H9 (cell line): ENCODE measurements at regions not wholly inside any gene's neighbourhood (a gene's known extent, or its start where the extent isn't known, plus 50 kb on each side); places are given as distances from the start of the nearest gene placed in this dataset.
"Not testable (repeated sequence)": the region's sequence is repeated elsewhere in the genome, so short reads cannot be mapped to it uniquely, and the experiment has no call there.

Experiments
- DNase-seq: peaks from one replicate; pipeline ENCODE4 v3.0.0-alpha.2; 2017
- H2AFZ ChIP-seq: one replicate; pipeline ENCODE4 v1.6.1; 2013; ENCODE audit warnings: mild to moderate bottlenecking, low read length, control low read depth, moderate library complexity
- H2AK5ac ChIP-seq: 2 replicates; pipeline ENCODE4 v1.6.1; 2013; ENCODE audit warnings: low read length, control low read depth, mixed read lengths; ENCODE audit not compliant: insufficient read length
- H2BK120ac ChIP-seq: one replicate; pipeline ENCODE4 v1.6.1; 2013; ENCODE audit warnings: low read depth, mild to moderate bottlenecking, low read length, control low read depth, inconsistent platforms; ENCODE audit not compliant: poor library complexity, severe bottlenecking
- H2BK12ac ChIP-seq: 2 replicates; pipeline ENCODE4 v1.6.1; 2013; ENCODE audit warnings: low read length, control low read depth, mixed read lengths, low read depth; ENCODE audit not compliant: insufficient read length
- H2BK15ac ChIP-seq: 2 replicates; pipeline ENCODE4 v1.6.1; 2013; ENCODE audit warnings: low read depth, low read length, control low read depth
- H2BK20ac ChIP-seq: one replicate; pipeline ENCODE4 v1.6.1; 2013; ENCODE audit warnings: low read depth, mild to moderate bottlenecking, low read length, control low read depth, inconsistent platforms; ENCODE audit not compliant: poor library complexity, severe bottlenecking
- H2BK5ac ChIP-seq: 2 replicates; pipeline ENCODE4 v1.6.1; 2013; ENCODE audit warnings: low read length, control low read depth, mixed read lengths; ENCODE audit not compliant: insufficient read length
- H3K14ac ChIP-seq: 2 replicates; pipeline ENCODE4 v1.6.1; 2013; ENCODE audit warnings: low read length, control low read depth; ENCODE audit not compliant: insufficient read depth
- H3K18ac ChIP-seq: 2 replicates; pipeline ENCODE4 v1.6.1; 2013; ENCODE audit warnings: low read depth, mild to moderate bottlenecking, mixed read lengths, low read length, control low read depth; ENCODE audit not compliant: insufficient read length
- H3K23ac ChIP-seq: 2 replicates; pipeline ENCODE4 v1.6.1; 2013; ENCODE audit warnings: low read length, control low read depth, mixed read lengths, low read depth; ENCODE audit not compliant: insufficient read length
- H3K23me2 ChIP-seq: 2 replicates; pipeline ENCODE4 v1.6.1; 2013; ENCODE audit warnings: low read depth, mild to moderate bottlenecking, mixed read lengths, low read length, control low read depth; ENCODE audit not compliant: insufficient read length, poor library complexity, severe bottlenecking
- H3K27ac ChIP-seq: 2 replicates; pipeline ENCODE4 v1.5.1; 2013; ENCODE audit warnings: low read length, control low read depth, mixed read lengths, low read depth; ENCODE audit not compliant: insufficient read length
- H3K27me3 ChIP-seq: 2 replicates; pipeline ENCODE4 v1.6.1; 2013; ENCODE audit warnings: low read length, control low read depth, inconsistent platforms; ENCODE audit not compliant: insufficient read depth
- H3K4ac ChIP-seq: 2 replicates; pipeline ENCODE4 v1.6.1; 2013; ENCODE audit warnings: low read depth, mild to moderate bottlenecking, control low read depth, inconsistent platforms, low read length, moderate library complexity
- H3K4me1 ChIP-seq: 2 replicates; pipeline ENCODE4 v1.6.1; 2013; ENCODE audit warnings: low read length, control low read depth, inconsistent platforms; ENCODE audit not compliant: insufficient read depth
- H3K4me2 ChIP-seq: 2 replicates; pipeline ENCODE4 v1.6.1; 2013; ENCODE audit warnings: low read length, control low read depth, mixed read lengths; ENCODE audit not compliant: insufficient read length, insufficient read depth
- H3K56ac ChIP-seq: 2 replicates; pipeline ENCODE4 v1.6.1; 2013; ENCODE audit warnings: low read depth, mild to moderate bottlenecking, mixed read lengths, low read length, control low read depth; ENCODE audit not compliant: insufficient read length
- H3K79me1 ChIP-seq: 2 replicates; pipeline ENCODE4 v1.6.1; 2013; ENCODE audit warnings: low read depth, mild to moderate bottlenecking, moderate library complexity, low read length, control low read depth, inconsistent platforms; ENCODE audit not compliant: insufficient read depth, poor library complexity, severe bottlenecking
- H3K79me2 ChIP-seq: 2 replicates; pipeline ENCODE4 v1.6.1; 2013; ENCODE audit warnings: low read length, control low read depth, inconsistent platforms; ENCODE audit not compliant: insufficient read depth
- H3K9ac ChIP-seq: 2 replicates; pipeline ENCODE4 v1.6.1; 2013; ENCODE audit warnings: low read length, control low read depth, mixed read lengths; ENCODE audit not compliant: insufficient read length; ENCODE audit errors: extremely low read depth
- H3K9me3 ChIP-seq: one replicate; pipeline ENCODE4 v1.6.1; 2013; ENCODE audit warnings: low read depth, low read length, inconsistent platforms; ENCODE audit not compliant: control insufficient read depth
- H3T11ph ChIP-seq: one replicate; pipeline ENCODE4 v1.6.1; 2013; ENCODE audit warnings: mild to moderate bottlenecking, low read length, control low read depth, inconsistent platforms
- H4K20me1 ChIP-seq: one replicate; pipeline ENCODE4 v1.6.1; 2013; ENCODE audit not compliant: control insufficient read depth, insufficient read length, insufficient read depth
- H4K5ac ChIP-seq: 2 replicates; pipeline ENCODE4 v1.6.1; 2013; ENCODE audit warnings: low read depth, mild to moderate bottlenecking, mixed read lengths, low read length, control low read depth; ENCODE audit not compliant: insufficient read length
- H4K8ac ChIP-seq: replicated peaks from 2 replicates; pipeline ENCODE4 v1.6.1; 2013; ENCODE audit warnings: low read length, control low read depth, mixed read lengths, low read depth; ENCODE audit not compliant: insufficient read length
- H4K91ac ChIP-seq: 2 replicates; pipeline ENCODE4 v1.6.1; 2013; ENCODE audit warnings: low read depth, mild to moderate bottlenecking, moderate library complexity, mixed read lengths, low read length, control low read depth; ENCODE audit not compliant: insufficient read length
- H3K27ac Mint-ChIP-seq, 3 experiments: 2 replicates in 2 of 3; 3 replicates in 1 of 3; pipeline ENCODE4 v1.8.0; 2020 to 2021; ENCODE audit warnings: mixed read lengths in 3 of 3, mild to moderate bottlenecking in 1 of 3, moderate library complexity in 1 of 3
- H3K27me3 Mint-ChIP-seq: 2 replicates; pipeline ENCODE4 v1.8.0; 2021; ENCODE audit warnings: low read depth, mild to moderate bottlenecking, moderate library complexity, mixed read lengths
- H3K36me3 Mint-ChIP-seq, 3 experiments: 2 replicates in 2 of 3; 3 replicates in 1 of 3; pipeline ENCODE4 v1.8.0; 2020 to 2021; ENCODE audit warnings: low read depth in 3 of 3, mixed read lengths in 3 of 3; ENCODE audit not compliant: insufficient read depth in 1 of 3
- H3K4me1 Mint-ChIP-seq, 2 experiments: 2 replicates each; pipeline ENCODE4 v1.8.0; 2020; ENCODE audit warnings: mixed read lengths in 2 of 2
- H3K4me3 Mint-ChIP-seq, 2 experiments: 2 replicates in 1 of 2; 3 replicates in 1 of 2; pipeline ENCODE4 v1.8.0; 2020 to 2021; ENCODE audit warnings: mild to moderate bottlenecking in 2 of 2, mixed read lengths in 2 of 2, moderate library complexity in 1 of 2
- H3K9me3 Mint-ChIP-seq, 2 experiments: 2 replicates in 1 of 2; 3 replicates in 1 of 2; pipeline ENCODE4 v1.8.0; 2020; ENCODE audit warnings: mild to moderate bottlenecking in 2 of 2, mixed read lengths in 2 of 2, moderate library complexity in 1 of 2
- WGBS: extraction: QIAGEN DNeasy Blood & Tissue Kit; methylation state at CpG from one replicate; pipeline ENCODE4 v1.1.7; 2013; ENCODE audit warnings: missing lambda C conversion rate, low lambda C conversion rate, mixed read lengths; ENCODE audit not compliant: insufficient read length; ENCODE audit errors: extremely low coverage; 5-methylcytosine and 5-hydroxymethylcytosine counted together

DNA sequence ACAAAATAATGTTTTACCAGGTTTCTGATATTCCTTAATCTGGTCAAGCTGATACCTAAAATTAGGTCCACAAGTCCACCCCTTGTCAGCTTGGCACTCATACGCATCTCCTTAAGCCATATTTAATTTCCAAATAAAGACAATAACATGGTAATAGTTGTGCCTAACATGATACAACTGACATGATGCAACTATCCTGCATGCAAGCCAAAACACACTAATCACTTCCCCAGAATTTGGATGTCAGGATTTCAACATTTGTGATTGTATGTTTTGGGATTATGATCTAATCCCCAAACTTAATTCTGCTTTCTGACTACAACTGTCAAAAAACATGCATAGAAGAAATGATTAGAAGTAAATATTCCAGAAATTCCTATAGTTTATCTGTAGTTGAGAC lies 174.4 kb upstream of the ZNF92 start:
- H3K79me1 ChIP-seq, H3K9me3 Mint-ChIP-seq, H3K9ac ChIP-seq, H3K4me2 ChIP-seq, H2BK12ac ChIP-seq, H2BK5ac ChIP-seq, H3K23ac ChIP-seq, H3K4me1 ChIP-seq, H3K9me3 ChIP-seq, H3K36me3 Mint-ChIP-seq, H3K4me1 Mint-ChIP-seq, H4K91ac ChIP-seq, H3K27ac Mint-ChIP-seq, H3K56ac ChIP-seq, H2BK120ac ChIP-seq, H2BK20ac ChIP-seq, H2BK15ac ChIP-seq, H3K27me3 Mint-ChIP-seq, DNase-seq, H3K27ac ChIP-seq, H3T11ph ChIP-seq, H3K4ac ChIP-seq, H3K18ac ChIP-seq, H4K20me1 ChIP-seq, H3K23me2 ChIP-seq, H2AK5ac ChIP-seq, H3K27me3 ChIP-seq, H4K8ac ChIP-seq, H3K4me3 Mint-ChIP-seq, H4K5ac ChIP-seq, H2AFZ ChIP-seq, H3K14ac ChIP-seq, H3K79me2 ChIP-seq: not testable (repeated sequence)
- WGBS = no CpG with 5 or more reads among the region's 1 CpG

DNA sequence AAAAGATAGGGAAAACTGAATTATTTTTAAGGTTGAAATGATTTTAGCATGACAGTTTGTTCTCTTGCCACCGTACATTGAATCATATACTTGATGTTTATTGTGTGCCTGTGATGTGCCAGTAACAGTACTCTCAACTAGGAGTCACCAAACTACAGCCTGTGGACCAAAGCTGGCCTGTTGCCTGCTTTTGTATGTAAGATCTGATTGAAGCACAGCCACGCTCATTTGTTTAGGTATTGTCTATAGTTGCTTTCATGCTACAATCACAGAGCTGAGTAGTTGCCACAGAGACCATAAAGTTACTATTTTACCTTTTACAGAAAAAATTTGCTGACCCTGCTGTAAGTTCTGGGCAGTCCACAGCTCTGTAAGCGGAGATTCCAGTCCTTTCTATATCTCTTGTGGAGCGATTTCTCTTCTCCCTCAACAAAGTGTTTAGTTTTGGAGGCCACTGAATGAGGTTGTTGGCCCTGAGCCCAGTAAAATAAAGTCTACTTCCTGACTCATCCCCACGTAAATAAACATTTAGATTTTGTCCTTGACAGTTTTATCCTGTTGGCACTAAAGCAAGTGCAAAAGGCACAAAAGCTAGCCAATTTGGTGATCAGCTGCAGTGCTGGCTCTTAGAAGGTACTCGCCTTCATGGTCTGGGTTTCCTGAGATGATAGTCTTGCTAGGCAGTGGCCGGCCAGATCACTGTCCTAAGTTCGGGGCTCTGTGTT lies 180.2 kb upstream of the ZNF92 start:
- H4K5ac ChIP-seq, H4K8ac ChIP-seq, H3K14ac ChIP-seq, H3T11ph ChIP-seq, H3K23ac ChIP-seq, H2BK12ac ChIP-seq, H3K79me2 ChIP-seq, H4K20me1 ChIP-seq, H3K4ac ChIP-seq, H3K27ac Mint-ChIP-seq, H2AK5ac ChIP-seq, H3K27me3 ChIP-seq, H3K36me3 Mint-ChIP-seq, H3K4me2 ChIP-seq, H2BK20ac ChIP-seq, H3K4me3 Mint-ChIP-seq, H3K23me2 ChIP-seq, H2BK5ac ChIP-seq, H3K9ac ChIP-seq, H3K27ac ChIP-seq, H3K56ac ChIP-seq, H4K91ac ChIP-seq, H3K4me1 ChIP-seq, DNase-seq, H3K9me3 Mint-ChIP-seq, H3K9me3 ChIP-seq, H3K27me3 Mint-ChIP-seq, H3K79me1 ChIP-seq, H2AFZ ChIP-seq, H3K18ac ChIP-seq, H2BK120ac ChIP-seq, H2BK15ac ChIP-seq, H3K4me1 Mint-ChIP-seq: not testable (repeated sequence)
- no CpG with 5 or more reads among the region's 8 CpGs for WGBS
